ENCODE measurements at regions not wholly inside any gene's neighbourhood (a gene's known extent, or its start where the extent isn't known, plus 50 kb on each side); places are given as distances from the start of the nearest gene placed in this dataset.
"Not testable (repeated sequence)": the region's sequence is repeated elsewhere in the genome, so short reads cannot be mapped to it uniquely, and the experiment has no call there.

- DNase-seq (ENCODE audit: low read depth), result no peak
Measured at GRCh38 chr5:57002959-57003485, 51.1 kb upstream of the MIER3 start.

DNA sequence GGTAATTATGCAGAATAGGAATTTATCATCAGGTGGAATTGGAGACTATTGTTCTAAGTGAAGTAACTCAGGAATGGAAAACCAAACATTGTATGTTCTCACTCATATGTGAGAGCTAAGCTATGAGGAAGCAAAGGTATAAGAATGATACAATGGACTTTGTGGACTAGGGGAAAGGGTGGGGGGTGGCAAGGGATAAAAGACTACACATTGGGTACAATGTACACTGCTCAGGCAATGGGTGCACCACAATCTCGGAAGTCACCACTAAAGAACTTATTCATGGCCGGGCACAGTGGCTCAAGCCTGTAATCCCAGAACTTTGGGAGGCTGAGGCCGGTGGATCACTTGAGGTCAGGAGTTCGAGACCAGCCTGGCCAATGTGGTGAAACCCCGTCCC, 51.6 kb upstream of the MIER3 start:
- not testable (repeated sequence) for DNase-seq (ENCODE audit: low read depth)

GRCh38 chr5:57004800-57005199, 52.9 kb upstream of the MIER3 start:
- DNase-seq (ENCODE audit: low read depth), result no peak

DNA sequence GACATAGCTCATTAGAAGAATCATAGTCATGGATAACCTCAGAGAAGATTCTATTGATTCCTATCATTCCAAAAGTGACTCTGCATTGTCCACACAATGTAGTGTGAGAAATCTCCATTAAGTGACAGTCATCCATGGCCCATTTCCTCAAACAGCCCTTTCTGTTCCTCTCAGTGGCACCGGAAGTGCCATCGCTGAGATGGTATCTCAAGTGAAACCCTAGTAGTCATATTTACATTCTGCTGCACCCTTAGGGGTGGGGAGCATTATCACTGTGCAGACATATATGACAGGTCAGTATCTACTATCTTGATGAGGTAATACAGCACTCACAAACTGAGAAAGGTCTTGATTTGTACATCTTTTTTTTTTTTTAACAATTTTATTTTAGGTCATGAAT, 55.4 kb upstream of the MIER3 start:
- DNase-seq (ENCODE audit: low read depth), result no peak

- peak; percentile 6 for DNase-seq (ENCODE audit: low read depth)
Measured at GRCh38 chr5:57009811-57010210, 57.9 kb upstream of the MIER3 start.

DNA sequence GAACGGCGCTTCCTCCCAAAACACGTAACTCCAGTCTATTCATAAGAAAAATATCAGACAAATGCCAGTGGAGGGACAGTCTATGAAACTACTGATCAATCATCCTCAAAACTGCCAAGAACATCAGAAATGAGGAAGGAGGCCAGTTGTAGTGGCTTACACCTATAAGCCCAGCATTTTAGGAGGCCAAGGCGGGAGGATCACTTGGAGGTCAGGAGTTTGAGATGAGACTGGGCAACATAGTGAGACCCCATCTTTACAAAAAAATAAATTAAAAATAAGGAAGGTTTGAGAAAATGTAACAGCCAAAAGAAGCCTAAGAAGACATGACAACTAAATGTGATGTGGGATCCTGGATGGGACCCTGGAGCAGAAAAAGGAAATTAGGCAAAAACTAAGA, 58.9 kb upstream of the MIER3 start:
- DNase-seq (ENCODE audit: low read depth), result no peak

- no peak for DNase-seq (ENCODE audit: low read depth)
Measured at GRCh38 chr5:57012511-57012910, 60.6 kb upstream of the MIER3 start.

DNA sequence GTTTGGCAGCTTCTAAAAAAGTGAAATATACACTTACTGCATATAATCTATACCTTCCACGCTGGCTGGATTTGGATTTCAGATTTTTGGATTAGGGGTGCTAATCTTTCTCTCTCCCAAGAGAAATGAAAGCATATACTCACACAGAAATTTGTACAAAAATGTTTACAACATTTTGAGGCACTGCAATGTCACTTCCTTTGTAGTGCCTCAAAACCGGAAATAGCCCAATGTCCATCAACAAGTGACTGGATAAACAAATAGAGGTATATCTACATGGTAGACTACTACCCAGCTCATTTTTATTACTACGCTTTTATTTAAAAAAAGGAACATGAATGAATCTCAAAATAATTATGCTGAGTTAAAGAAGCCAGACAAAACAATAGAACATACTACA, 74.0 kb upstream of the MIER3 start:
- DNase-seq (ENCODE audit: low read depth), result no peak

DNA sequence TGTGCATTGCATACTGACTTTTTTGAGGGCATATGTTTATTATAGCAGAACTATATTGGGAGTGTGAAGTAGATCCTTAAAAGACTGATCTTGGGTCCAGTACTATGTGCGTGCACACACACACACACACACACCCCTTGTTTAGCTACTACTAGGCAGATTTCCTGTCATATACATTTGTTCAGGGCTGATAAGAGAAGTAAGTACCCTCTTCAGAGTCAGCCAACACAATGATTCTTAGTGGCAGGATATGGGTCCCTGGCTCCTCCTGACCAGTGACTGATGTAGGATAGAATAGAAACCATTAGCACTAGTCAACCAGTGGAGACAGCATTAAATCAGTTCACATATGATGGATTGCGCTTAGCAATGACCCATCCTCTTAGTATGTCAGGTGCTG, 76.2 kb upstream of the MIER3 start:
- no peak for DNase-seq (ENCODE audit: low read depth)

GRCh38 chr5:57032151-57032551, 80.2 kb upstream of the MIER3 start:
- DNase-seq (ENCODE audit: low read depth), result no peak

DNA sequence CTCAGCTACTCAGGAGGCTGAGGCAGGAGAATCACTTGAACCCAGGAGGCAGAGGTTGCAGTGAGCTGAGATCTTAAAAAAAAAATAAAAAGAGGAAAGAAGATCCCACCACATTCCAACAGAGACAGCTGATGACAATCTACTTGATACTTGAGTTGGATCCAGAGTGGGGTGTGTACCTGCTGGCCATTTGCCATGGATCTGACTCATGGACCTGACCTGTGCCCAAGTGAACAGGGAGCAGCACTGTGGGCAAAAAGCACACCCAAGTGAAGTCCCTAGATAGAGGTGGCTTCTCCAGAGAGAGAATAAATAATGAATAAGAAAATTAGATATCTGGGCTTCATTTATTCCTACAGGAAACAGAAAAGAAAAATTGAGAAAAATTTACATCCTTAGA, 81.2 kb upstream of the MIER3 start:
- no peak for DNase-seq (ENCODE audit: low read depth)

DNA sequence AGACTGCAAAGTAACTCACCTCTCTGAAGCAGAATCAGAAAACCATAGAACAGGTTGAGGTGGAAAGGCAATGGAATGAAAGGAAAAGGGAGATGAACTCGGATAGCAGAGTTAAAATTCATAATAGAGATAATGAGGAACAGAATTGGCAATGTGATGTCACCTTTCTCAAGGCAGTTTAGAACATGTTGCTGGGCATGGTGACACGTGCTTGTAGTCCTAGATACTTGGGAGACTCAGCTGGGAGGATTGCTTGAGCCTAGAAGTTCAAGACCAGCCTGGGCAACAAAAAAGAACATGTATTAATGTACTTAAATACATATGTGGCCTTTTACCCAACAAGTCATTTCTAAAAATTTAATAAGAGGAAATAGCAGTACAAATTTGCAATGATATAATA, 81.6 kb upstream of the MIER3 start:
- no peak for DNase-seq (ENCODE audit: low read depth)

- DNase-seq (ENCODE audit: low read depth), result no peak
Measured at GRCh38 chr5:57034201-57034916, 82.4 kb upstream of the MIER3 start.

GRCh38 chr5:57035955-57036354, 84.0 kb upstream of the MIER3 start:
- DNase-seq (ENCODE audit: low read depth), result no peak

GRCh38 chr5:57036761-57037160, 84.8 kb upstream of the MIER3 start:
- no peak for DNase-seq (ENCODE audit: low read depth)

- DNase-seq (ENCODE audit: low read depth), result peak; percentile 2
Measured at GRCh38 chr5:57037355-57037754, 85.4 kb upstream of the MIER3 start.

GRCh38 chr5:57041570-57041969, 89.6 kb upstream of the MIER3 start:
- DNase-seq (ENCODE audit: low read depth), result no peak

GRCh38 chr5:57042524-57042931, 90.6 kb upstream of the MIER3 start:
- DNase-seq (ENCODE audit: low read depth), result no peak

DNA sequence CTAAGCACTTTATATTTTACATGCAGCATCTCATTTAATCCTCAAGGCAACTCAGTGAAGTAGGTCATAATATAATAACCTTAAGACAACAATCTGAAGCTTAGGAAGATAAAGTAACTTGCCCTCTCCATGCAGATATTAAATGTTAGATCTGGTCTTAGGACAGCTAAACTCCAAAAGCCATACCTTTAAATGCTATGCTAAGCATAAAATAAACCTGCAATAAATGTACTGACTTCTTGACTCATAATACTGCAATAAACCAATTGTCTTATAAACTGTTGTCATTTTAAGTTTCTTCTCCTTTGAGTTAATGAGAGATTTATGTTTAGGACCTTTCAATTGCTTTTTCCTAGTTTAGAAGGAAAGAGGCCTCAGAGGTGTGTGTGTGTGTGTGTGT, 102.2 kb upstream of the MIER3 start:
- DNase-seq (ENCODE audit: low read depth), result no peak

GRCh38 chr5:57054671-57055070, 102.7 kb upstream of the MIER3 start:
- DNase-seq (ENCODE audit: low read depth), result no peak

DNA sequence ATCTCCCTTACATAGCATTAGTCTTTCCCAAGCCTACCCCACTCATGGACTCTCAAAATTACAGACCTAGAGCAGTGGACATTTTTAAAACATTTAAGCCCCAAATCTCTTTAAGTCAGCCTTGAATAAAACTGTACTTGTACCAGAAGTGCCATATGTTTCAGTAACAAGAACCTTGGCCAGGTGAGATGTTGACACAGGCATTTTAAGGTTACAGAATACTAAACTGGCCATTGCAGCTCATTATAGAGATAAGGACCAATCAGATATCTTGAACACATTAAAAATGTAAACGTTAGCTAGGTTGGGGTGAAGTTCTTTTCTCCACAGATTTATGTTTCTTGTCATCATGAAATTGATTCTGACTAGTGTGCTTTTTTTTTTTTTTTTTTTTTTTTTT, 103.8 kb upstream of the MIER3 start:
- DNase-seq (ENCODE audit: low read depth), result no peak

- no peak for DNase-seq (ENCODE audit: low read depth)
Measured at GRCh38 chr5:57063773-57064172, 110.1 kb upstream of the GPBP1 start.

DNA sequence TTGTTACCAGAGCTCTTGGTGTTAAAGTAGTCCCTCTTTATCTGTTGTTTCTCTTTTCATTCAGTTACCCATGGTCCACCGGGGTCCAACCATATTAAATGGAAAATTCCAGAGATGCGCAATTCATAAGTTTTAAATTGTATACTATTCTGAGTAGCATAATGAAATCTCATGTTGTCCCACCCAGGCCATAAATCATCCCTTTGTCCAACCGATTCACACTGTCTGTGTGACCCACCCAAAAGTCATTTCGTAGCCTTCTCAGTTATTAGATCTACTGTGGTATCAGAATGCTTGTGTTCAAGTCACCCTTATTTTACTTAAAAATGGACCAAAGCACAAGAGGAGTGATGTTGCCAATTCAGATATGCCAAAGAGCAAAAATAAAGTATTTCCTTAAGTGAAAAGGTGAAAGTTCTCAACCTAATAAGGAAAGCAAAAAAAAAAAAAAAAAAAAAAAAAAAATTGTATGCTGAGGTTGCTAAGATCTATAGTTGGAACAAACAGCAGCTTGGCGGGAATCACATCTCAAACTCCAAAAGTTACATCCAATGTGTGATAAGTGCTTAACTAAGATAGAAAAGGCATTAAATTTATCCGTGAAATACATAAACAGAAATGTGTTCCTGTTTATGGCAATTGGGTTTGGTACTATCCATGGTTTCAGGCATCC, 106.8 kb upstream of the GPBP1 start:
- no peak for DNase-seq (ENCODE audit: low read depth)

- DNase-seq (ENCODE audit: low read depth), result peak; percentile 50
Measured at GRCh38 chr5:57067597-57067924, 106.3 kb upstream of the GPBP1 start.
